ENCODE measurements at regions not wholly inside any gene's neighbourhood (a gene's known extent, or its start where the extent isn't known, plus 50 kb on each side); places are given as distances from the start of the nearest gene placed in this dataset.

DNA sequence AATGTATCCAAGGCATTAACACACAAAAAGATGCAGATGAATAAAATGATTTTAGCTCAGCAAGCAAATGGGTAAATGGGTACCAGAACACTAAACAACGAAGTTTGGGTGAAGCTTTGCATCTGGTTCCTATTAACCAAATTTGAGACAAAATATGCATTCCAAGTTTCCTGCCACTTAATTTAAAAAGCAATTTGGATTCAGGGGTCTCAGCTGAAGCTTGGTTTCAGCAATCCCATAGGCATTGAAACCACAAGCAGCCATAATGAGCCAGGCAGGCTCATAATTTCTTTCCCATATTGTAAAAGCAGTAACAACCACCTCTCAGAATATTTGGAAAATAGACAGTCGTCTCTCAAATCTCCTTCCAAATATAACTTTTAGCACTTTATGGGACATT is 138.9 kb downstream of the NXNL2 start:
- CTCF ChIA-PET, result interaction anchor here (0.6 kb wide), 1 partner anchor 50 kb away, joined by 5 read pairs; no protein-coding TSS in a partner anchor
- no peak overlapping the region for H2AK5ac ChIP-seq (ENCODE audit: low read depth, low read length)
- H2BK20ac ChIP-seq (ENCODE audit: low read depth, low read length), result no peak overlapping the region
- no peak overlapping the region for H3K9ac ChIP-seq (ENCODE audit: low read depth, low read length)
- no peak overlapping the region for H4K5ac ChIP-seq (ENCODE audit: low read depth, low read length)
- H2AK9ac ChIP-seq (replicated peaks; ENCODE audit: low read depth, low read length, poor library complexity), result no peak overlapping the region
- H3K4me2 ChIP-seq (ENCODE audit: low read depth, low read length), result no peak overlapping the region
- H2AFZ ChIP-seq (replicated peaks; ENCODE audit: low read length, poor library complexity), result no peak overlapping the region
- no CpG with 5 or more reads among the region's 2 CpGs for WGBS, 2 experiments (ENCODE audit: extremely low coverage in 2 of 2, insufficient read length in 1 of 2)
- no peak overlapping the region for H2BK15ac ChIP-seq (ENCODE audit: low read depth, low read length)
- H3K27ac ChIP-seq (ENCODE audit: insufficient read depth, low read length), result no peak overlapping the region
- no peak overlapping the region for H3K23ac ChIP-seq (ENCODE audit: low read depth, low read length)
- no peak overlapping the region for H4K91ac ChIP-seq (ENCODE audit: insufficient read depth, low read depth, low read length)
- no peak overlapping the region for H3K14ac ChIP-seq (replicated peaks; ENCODE audit: low read depth, low read length)
- H4K20me1 ChIP-seq (ENCODE audit: insufficient read depth, low read length), result no peaks in the 10 kb centered on the region
- H3K56ac ChIP-seq (ENCODE audit: extremely low read depth, insufficient read depth, low read length), result no peak overlapping the region
- no TSS peak for BruUV-seq (replicated peaks)
- no peaks in the 10 kb centered on the region for H3K79me1 ChIP-seq (ENCODE audit: low read depth in 1 of 2, low read length in 2 of 2)
- H3K9me1 ChIP-seq (ENCODE audit: insufficient read depth, low read length), result peaks cover 10% of the 10 kb centered on the region
- dilution Hi-C loops (cut with HindIII; ENCODE audit: low sequenced_read_pairs, unreplicated experiment), result no loop called here
- TF ChIP-seq ELK1 (IDR thresholded peaks at IDR 0.05; ENCODE audit: borderline replicate concordance, low read depth, low read length), result no peak
- no peak for TF ChIP-seq MAZ (IDR thresholded peaks at IDR 0.05; ENCODE audit: borderline replicate concordance, low read depth, low read length)
- TF ChIP-seq BHLHE40 (IDR thresholded peaks at IDR 0.05; ENCODE audit: low read depth, low read length), result no peak
- no peak for TF ChIP-seq RFX5 (IDR thresholded peaks at IDR 0.05; ENCODE audit: low read depth, low read length)
- TF ChIP-seq RCOR1 (IDR thresholded peaks at IDR 0.05; ENCODE audit: insufficient replicate concordance, low read length), result no peak
- no peak for TF ChIP-seq CHD1 (IDR thresholded peaks at IDR 0.05; ENCODE audit: low read depth, low read length)
- intact Hi-C loops (cut with micrococcal nuclease), result no loop called here
- ATAC-seq (ENCODE audit: low read depth) (no peak), DNase-seq (no peak)
- H4K8ac ChIP-seq (ENCODE audit: low read depth in 2 of 2, low read length in 2 of 2), result no peak overlapping the region
- H3K18ac ChIP-seq (ENCODE audit: low read depth, low read length), result no peak overlapping the region
- H3K4me3 ChIP-seq (ENCODE audit: insufficient read depth, low read depth, low read length), result no peak overlapping the region
- POLR2A ChIA-PET (ENCODE audit: unreplicated experiment), result no interaction called here
- H3K27me3 ChIP-seq (ENCODE audit: control insufficient read depth, insufficient read depth, low read length), result no peaks in the 10 kb centered on the region
- no peak overlapping the region for H3K4ac ChIP-seq (ENCODE audit: low read depth, low read length)
- H3K4me1 ChIP-seq (ENCODE audit: control insufficient read depth, insufficient read depth, low read length), result no peaks in the 10 kb centered on the region
- no peak overlapping the region for H2BK5ac ChIP-seq (ENCODE audit: low read depth, low read length, poor library complexity, severe bottlenecking)
- no peaks in the 10 kb centered on the region for H3K36me3 ChIP-seq (ENCODE audit: control insufficient read depth, insufficient read depth, low read length)
- in situ Hi-C loops (cut with MboI; ENCODE audit: low sequenced_read_pairs), result no loop called here
- no peaks in the 10 kb centered on the region for H3K9me3 ChIP-seq (ENCODE audit: control insufficient read depth, insufficient read depth, low read length)
- H2BK120ac ChIP-seq (ENCODE audit: low read depth, low read length), result no peak overlapping the region

All from IMR-90 (cell line).